GM23338 (cell line): ENCODE measurements at regions not wholly inside any gene's neighbourhood (a gene's known extent, or its start where the extent isn't known, plus 50 kb on each side); places are given as distances from the start of the nearest gene placed in this dataset.

Experiments used
- ATAC-seq: fragments of 200-7000 bp; cut with Tn5 transposase; 3 replicates; pipeline ENCODE4 v1.9.1; 2020
- DNase-seq: peaks from one replicate; pipeline ENCODE4 v3.0.0-alpha.2; 2015; ENCODE audit warnings: low spot score
- H2AFZ ChIP-seq: fragments of 200-600 bp; sonication (generic); 2 replicates; pipeline ENCODE4 v1.8.0; 2016; ENCODE audit warnings: antibody characterized with exemption, mild to moderate bottlenecking, moderate library complexity
- H3F3A ChIP-seq: fragments of 200-600 bp; sonication (generic); replicated peaks from 2 replicates; pipeline ENCODE4 v1.8.0; 2017; ENCODE audit warnings: antibody characterized with exemption, mixed run types, low read depth
- H3K27ac ChIP-seq: fragments of 200-600 bp; sonication (generic); 2 replicates; pipeline ENCODE4 v1.6.1; 2016; ENCODE audit warnings: low read depth
- H3K27me3 ChIP-seq: fragments of 200-600 bp; sonication (generic); 2 replicates; pipeline ENCODE4 v1.8.0; 2016; ENCODE audit warnings: mild to moderate bottlenecking, mixed run types, moderate library complexity; ENCODE audit not compliant: insufficient read depth
- H3K36me3 ChIP-seq: fragments of 200-600 bp; sonication (generic); 2 replicates; pipeline ENCODE4 v1.8.0; 2016; ENCODE audit warnings: mild to moderate bottlenecking; ENCODE audit not compliant: insufficient read depth
- H3K4me1 ChIP-seq: fragments of 200-600 bp; sonication (generic); 2 replicates; pipeline ENCODE4 v1.8.0; 2016; ENCODE audit warnings: mild to moderate bottlenecking, moderate library complexity; ENCODE audit not compliant: insufficient read depth
- H3K4me2 ChIP-seq: fragments of 200-600 bp; sonication (generic); 2 replicates; pipeline ENCODE4 v1.7.1; 2017; ENCODE audit warnings: mixed run types
- H3K4me3 ChIP-seq: fragments of 200-600 bp; sonication (generic); 2 replicates; pipeline ENCODE4 v1.6.1; 2016; ENCODE audit warnings: mixed run types
- H3K79me2 ChIP-seq: fragments of 200-600 bp; sonication (generic); replicated peaks from 2 replicates; pipeline ENCODE4 v1.8.0; 2017; ENCODE audit warnings: mild to moderate bottlenecking; ENCODE audit not compliant: insufficient read depth
- H3K9me2 ChIP-seq: fragments of 200-600 bp; sonication (generic); 2 replicates; pipeline ENCODE4 v1.8.0; 2017; ENCODE audit not compliant: insufficient read depth
- H4K20me1 ChIP-seq: fragments of 200-600 bp; sonication (generic); replicated peaks from 2 replicates; pipeline ENCODE4 v1.8.0; 2017; ENCODE audit warnings: mild to moderate bottlenecking; ENCODE audit not compliant: insufficient read depth
- H3K27ac Mint-ChIP-seq: 2 replicates; pipeline ENCODE4 v1.8.0; 2020; ENCODE audit warnings: inconsistent platforms, mild to moderate bottlenecking, moderate library complexity, mixed read lengths
- H3K27me3 Mint-ChIP-seq: 3 replicates; pipeline ENCODE4 v1.8.0; 2022; ENCODE audit warnings: low read depth, mild to moderate bottlenecking, moderate library complexity, mixed read lengths, inconsistent platforms; ENCODE audit not compliant: insufficient read depth, poor library complexity
- H3K36me3 Mint-ChIP-seq: 3 replicates; pipeline ENCODE4 v1.8.0; 2021; ENCODE audit warnings: low read depth, mild to moderate bottlenecking, inconsistent platforms, moderate library complexity, mixed read lengths
- H3K4me1 Mint-ChIP-seq: 3 replicates; pipeline ENCODE4 v1.8.0; 2020; ENCODE audit warnings: mild to moderate bottlenecking, inconsistent platforms, mixed read lengths
- H3K4me3 Mint-ChIP-seq: 3 replicates; pipeline ENCODE4 v1.8.0; 2021; ENCODE audit warnings: moderate library complexity, mild to moderate bottlenecking, inconsistent platforms, mixed read lengths
- H3K9me3 Mint-ChIP-seq: 3 replicates; pipeline ENCODE4 v1.8.0; 2020; ENCODE audit warnings: moderate library complexity, mild to moderate bottlenecking, inconsistent platforms, mixed read lengths
- CREB1 ChIP-seq: fragments of 250-450 bp; sonication (Bioruptor Pico); IDR thresholded peaks from 2 replicates; pipeline ENCODE4 v1.5.0; 2020; ENCODE audit warnings: low read depth, mild to moderate bottlenecking, moderate library complexity
- EZH2 ChIP-seq: fragments of 200-600 bp; sonication (generic); IDR thresholded peaks from one replicate; pipeline ENCODE4 v1.8.0; 2017; ENCODE audit warnings: antibody characterized with exemption, mild to moderate bottlenecking, low read depth; ENCODE audit not compliant: unreplicated experiment
- EZH2phosphoT487 ChIP-seq: fragments of 200-600 bp; sonication (generic); IDR thresholded peaks from one replicate; pipeline ENCODE4 v1.8.1; 2018; ENCODE audit warnings: antibody characterized with exemption; ENCODE audit not compliant: unreplicated experiment
- JUNB ChIP-seq: IDR thresholded peaks from one replicate; pipeline ENCODE4 v1.6.1; 2016; ENCODE audit warnings: antibody characterized with exemption; ENCODE audit not compliant: unreplicated experiment
- NANOG ChIP-seq: IDR thresholded peaks from 2 replicates; pipeline ENCODE4 v1.6.1; 2016; ENCODE audit warnings: antibody characterized with exemption, borderline replicate concordance
- POLR2AphosphoS5 ChIP-seq: IDR thresholded peaks from 2 replicates; pipeline ENCODE4 v1.6.1; 2016; ENCODE audit warnings: antibody characterized with exemption, low read depth
- STAT1 ChIP-seq: IDR thresholded peaks from one replicate; pipeline ENCODE4 v1.6.1; 2016; ENCODE audit warnings: antibody characterized with exemption; ENCODE audit not compliant: unreplicated experiment
- ZNF114 ChIP-seq: fragments of 250-450 bp; sonication (Bioruptor Pico); IDR thresholded peaks from 2 replicates; pipeline ENCODE4 v1.5.0; 2020; ENCODE audit warnings: mild to moderate bottlenecking, moderate library complexity
- ZNF331 ChIP-seq: fragments of 250-450 bp; sonication (Bioruptor Pico); IDR thresholded peaks from 2 replicates; pipeline ENCODE4 v1.5.0; 2020; ENCODE audit warnings: low read depth, mild to moderate bottlenecking, moderate library complexity
- TF ChIP-seq, protein P1 (sequence below): IDR thresholded peaks from one replicate; pipeline ENCODE4 v1.6.1; 2018; ENCODE audit warnings: antibody characterized with exemption; ENCODE audit not compliant: unreplicated experiment
- TF ChIP-seq, protein P2 (sequence below), 2 experiments: fragments of 200-600 bp in 1 of 2; sonication (generic) in 1 of 2; conservative IDR thresholded peaks; 2 replicates each; pipeline versions ENCODE4 v1.5.1 to v1.6.1; 2016 to 2017; ENCODE audit warnings: antibody characterized with exemption in 2 of 2, low read depth in 2 of 2, mild to moderate bottlenecking in 2 of 2, moderate library complexity in 1 of 2
- TF ChIP-seq, protein P3 (sequence below): fragments of 250-450 bp; sonication (Bioruptor Pico); IDR thresholded peaks from 2 replicates; pipeline ENCODE4 v1.5.0; 2020; ENCODE audit warnings: mild to moderate bottlenecking, moderate library complexity

DNA sequence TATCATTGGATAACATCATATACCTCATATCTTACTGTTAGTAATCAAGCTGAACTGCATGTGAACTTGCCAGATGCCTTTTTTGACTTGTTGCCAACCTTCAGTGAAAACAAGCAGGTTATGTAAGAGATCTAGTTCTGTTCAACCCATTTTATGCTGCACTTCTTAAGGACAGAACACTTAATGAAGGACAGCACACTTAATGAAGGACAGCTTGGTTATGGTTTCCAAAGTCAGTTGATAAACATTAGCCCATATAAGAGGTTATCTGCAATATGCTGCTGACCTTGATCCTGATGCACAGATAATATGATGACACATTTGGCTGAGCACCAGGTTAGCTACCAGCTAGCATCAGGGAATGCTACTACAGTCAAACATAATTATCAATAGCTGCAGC is 358.7 kb upstream of the PDGFD start:
- H3K4me3 Mint-ChIP-seq = no peak overlapping the region
- H3K27ac Mint-ChIP-seq = no peak overlapping the region
- no peak overlapping the region for H3K27ac ChIP-seq
- no peak overlapping the region for H3K4me3 ChIP-seq
- no peaks in the 10 kb centered on the region for H3K9me2 ChIP-seq
- peaks cover 3% of the 10 kb centered on the region; the same call in 1 of the 3 replicates for H3K4me1 Mint-ChIP-seq
- no peaks in the 10 kb centered on the region for H3K4me1 ChIP-seq
- H3K36me3 Mint-ChIP-seq = no peaks in the 10 kb centered on the region
- no peaks in the 10 kb centered on the region for H4K20me1 ChIP-seq
- no peaks in the 10 kb centered on the region for H3F3A ChIP-seq
- H2AFZ ChIP-seq = no peak overlapping the region
- no peaks in the 10 kb centered on the region for H3K9me3 Mint-ChIP-seq
- no peaks in the 10 kb centered on the region for H3K79me2 ChIP-seq
- DNase-seq (no peak), ATAC-seq (no peak)
- TF ChIP-seq JUNB = no peak
- no peak for TF ChIP-seq EZH2
- TF ChIP-seq CREB1 = no peak
- no peak for TF ChIP-seq ZNF114
- TF ChIP-seq, protein P1, sequence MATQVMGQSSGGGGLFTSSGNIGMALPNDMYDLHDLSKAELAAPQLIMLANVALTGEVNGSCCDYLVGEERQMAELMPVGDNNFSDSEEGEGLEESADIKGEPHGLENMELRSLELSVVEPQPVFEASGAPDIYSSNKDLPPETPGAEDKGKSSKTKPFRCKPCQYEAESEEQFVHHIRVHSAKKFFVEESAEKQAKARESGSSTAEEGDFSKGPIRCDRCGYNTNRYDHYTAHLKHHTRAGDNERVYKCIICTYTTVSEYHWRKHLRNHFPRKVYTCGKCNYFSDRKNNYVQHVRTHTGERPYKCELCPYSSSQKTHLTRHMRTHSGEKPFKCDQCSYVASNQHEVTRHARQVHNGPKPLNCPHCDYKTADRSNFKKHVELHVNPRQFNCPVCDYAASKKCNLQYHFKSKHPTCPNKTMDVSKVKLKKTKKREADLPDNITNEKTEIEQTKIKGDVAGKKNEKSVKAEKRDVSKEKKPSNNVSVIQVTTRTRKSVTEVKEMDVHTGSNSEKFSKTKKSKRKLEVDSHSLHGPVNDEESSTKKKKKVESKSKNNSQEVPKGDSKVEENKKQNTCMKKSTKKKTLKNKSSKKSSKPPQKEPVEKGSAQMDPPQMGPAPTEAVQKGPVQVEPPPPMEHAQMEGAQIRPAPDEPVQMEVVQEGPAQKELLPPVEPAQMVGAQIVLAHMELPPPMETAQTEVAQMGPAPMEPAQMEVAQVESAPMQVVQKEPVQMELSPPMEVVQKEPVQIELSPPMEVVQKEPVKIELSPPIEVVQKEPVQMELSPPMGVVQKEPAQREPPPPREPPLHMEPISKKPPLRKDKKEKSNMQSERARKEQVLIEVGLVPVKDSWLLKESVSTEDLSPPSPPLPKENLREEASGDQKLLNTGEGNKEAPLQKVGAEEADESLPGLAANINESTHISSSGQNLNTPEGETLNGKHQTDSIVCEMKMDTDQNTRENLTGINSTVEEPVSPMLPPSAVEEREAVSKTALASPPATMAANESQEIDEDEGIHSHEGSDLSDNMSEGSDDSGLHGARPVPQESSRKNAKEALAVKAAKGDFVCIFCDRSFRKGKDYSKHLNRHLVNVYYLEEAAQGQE = no peak
- no peak for TF ChIP-seq EZH2phosphoT487
- TF ChIP-seq NANOG = no peak
- no peak for TF ChIP-seq POLR2AphosphoS5
- no peak for TF ChIP-seq ZNF331
- TF ChIP-seq, protein P2, sequence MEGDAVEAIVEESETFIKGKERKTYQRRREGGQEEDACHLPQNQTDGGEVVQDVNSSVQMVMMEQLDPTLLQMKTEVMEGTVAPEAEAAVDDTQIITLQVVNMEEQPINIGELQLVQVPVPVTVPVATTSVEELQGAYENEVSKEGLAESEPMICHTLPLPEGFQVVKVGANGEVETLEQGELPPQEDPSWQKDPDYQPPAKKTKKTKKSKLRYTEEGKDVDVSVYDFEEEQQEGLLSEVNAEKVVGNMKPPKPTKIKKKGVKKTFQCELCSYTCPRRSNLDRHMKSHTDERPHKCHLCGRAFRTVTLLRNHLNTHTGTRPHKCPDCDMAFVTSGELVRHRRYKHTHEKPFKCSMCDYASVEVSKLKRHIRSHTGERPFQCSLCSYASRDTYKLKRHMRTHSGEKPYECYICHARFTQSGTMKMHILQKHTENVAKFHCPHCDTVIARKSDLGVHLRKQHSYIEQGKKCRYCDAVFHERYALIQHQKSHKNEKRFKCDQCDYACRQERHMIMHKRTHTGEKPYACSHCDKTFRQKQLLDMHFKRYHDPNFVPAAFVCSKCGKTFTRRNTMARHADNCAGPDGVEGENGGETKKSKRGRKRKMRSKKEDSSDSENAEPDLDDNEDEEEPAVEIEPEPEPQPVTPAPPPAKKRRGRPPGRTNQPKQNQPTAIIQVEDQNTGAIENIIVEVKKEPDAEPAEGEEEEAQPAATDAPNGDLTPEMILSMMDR (conservative IDR thresholded peaks at IDR 0.05; ENCODE audit: low read depth in 2 of 2) = no peak
- no peak for TF ChIP-seq STAT1
- TF ChIP-seq, protein P3, sequence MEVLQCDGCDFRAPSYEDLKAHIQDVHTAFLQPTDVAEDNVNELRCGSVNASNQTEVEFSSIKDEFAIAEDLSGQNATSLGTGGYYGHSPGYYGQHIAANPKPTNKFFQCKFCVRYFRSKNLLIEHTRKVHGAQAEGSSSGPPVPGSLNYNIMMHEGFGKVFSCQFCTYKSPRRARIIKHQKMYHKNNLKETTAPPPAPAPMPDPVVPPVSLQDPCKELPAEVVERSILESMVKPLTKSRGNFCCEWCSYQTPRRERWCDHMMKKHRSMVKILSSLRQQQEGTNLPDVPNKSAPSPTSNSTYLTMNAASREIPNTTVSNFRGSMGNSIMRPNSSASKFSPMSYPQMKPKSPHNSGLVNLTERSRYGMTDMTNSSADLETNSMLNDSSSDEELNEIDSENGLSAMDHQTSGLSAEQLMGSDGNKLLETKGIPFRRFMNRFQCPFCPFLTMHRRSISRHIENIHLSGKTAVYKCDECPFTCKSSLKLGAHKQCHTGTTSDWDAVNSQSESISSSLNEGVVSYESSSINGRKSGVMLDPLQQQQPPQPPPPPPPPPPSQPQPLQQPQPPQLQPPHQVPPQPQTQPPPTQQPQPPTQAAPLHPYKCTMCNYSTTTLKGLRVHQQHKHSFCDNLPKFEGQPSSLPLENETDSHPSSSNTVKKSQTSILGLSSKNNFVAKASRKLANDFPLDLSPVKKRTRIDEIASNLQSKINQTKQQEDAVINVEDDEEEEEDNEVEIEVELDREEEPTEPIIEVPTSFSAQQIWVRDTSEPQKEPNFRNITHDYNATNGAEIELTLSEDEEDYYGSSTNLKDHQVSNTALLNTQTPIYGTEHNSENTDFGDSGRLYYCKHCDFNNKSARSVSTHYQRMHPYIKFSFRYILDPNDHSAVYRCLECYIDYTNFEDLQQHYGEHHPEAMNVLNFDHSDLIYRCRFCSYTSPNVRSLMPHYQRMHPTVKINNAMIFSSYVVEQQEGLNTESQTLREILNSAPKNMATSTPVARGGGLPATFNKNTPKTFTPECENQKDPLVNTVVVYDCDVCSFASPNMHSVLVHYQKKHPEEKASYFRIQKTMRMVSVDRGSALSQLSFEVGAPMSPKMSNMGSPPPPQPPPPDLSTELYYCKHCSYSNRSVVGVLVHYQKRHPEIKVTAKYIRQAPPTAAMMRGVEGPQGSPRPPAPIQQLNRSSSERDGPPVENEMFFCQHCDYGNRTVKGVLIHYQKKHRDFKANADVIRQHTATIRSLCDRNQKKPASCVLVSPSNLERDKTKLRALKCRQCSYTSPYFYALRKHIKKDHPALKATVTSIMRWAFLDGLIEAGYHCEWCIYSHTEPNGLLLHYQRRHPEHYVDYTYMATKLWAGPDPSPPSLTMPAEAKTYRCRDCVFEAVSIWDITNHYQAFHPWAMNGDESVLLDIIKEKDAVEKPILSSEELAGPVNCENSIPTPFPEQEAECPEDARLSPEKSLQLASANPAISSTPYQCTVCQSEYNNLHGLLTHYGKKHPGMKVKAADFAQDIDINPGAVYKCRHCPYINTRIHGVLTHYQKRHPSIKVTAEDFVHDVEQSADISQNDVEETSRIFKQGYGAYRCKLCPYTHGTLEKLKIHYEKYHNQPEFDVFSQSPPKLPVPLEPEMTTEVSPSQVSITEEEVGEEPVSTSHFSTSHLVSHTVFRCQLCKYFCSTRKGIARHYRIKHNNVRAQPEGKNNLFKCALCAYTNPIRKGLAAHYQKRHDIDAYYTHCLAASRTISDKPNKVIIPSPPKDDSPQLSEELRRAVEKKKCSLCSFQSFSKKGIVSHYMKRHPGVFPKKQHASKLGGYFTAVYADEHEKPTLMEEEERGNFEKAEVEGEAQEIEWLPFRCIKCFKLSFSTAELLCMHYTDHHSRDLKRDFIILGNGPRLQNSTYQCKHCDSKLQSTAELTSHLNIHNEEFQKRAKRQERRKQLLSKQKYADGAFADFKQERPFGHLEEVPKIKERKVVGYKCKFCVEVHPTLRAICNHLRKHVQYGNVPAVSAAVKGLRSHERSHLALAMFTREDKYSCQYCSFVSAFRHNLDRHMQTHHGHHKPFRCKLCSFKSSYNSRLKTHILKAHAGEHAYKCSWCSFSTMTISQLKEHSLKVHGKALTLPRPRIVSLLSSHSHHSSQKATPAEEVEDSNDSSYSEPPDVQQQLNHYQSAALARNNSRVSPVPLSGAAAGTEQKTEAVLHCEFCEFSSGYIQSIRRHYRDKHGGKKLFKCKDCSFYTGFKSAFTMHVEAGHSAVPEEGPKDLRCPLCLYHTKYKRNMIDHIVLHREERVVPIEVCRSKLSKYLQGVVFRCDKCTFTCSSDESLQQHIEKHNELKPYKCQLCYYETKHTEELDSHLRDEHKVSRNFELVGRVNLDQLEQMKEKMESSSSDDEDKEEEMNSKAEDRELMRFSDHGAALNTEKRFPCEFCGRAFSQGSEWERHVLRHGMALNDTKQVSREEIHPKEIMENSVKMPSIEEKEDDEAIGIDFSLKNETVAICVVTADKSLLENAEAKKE = no peak
- no peaks in the 10 kb centered on the region for H3K27me3 Mint-ChIP-seq
- H3K27me3 ChIP-seq = no peaks in the 10 kb centered on the region
- H3K4me2 ChIP-seq = no peak overlapping the region
- no peaks in the 10 kb centered on the region for H3K36me3 ChIP-seq
